Sigmoid colon (tissue), 4 donors: ENCODE measurements at regions not wholly inside any gene's neighbourhood (a gene's known extent, or its start where the extent isn't known, plus 50 kb on each side); places are given as distances from the start of the nearest gene placed in this dataset.

Experiments
- CTCF ChIP-seq, 4 experiments: fragments of 450-650 bp in 3 of 4; fragments of 200-600 bp in 1 of 4; IDR thresholded peaks; one replicate each; pipeline ENCODE4 v1.5.1; 2016 to 2019; ENCODE audit warnings: antibody characterized with exemption in 4 of 4, mild to moderate bottlenecking in 3 of 4, moderate library complexity in 2 of 4
- EP300 ChIP-seq, 4 donors: sonication (generic); formaldehyde crosslinking; IDR thresholded peaks; one replicate each; pipeline ENCODE4 v1.6.1; 2017; ENCODE audit warnings: antibody characterized with exemption in 4 of 4

GRCh38 chr16:5366126-5366525 lies 268.5 kb upstream of the EEF2KMT start:
- TF ChIP-seq CTCF (IDR thresholded peaks at IDR 0.05) (no peak), EP300 (IDR thresholded peaks at IDR 0.05) (no peak)
